ENCODE measurements at regions not wholly inside any gene's neighbourhood (a gene's known extent, or its start where the extent isn't known, plus 50 kb on each side); places are given as distances from the start of the nearest gene placed in this dataset.
A peak's percentile ranks its signal among the peaks of the same experiment; 100 is the strongest.

GRCh38 chr16:31745900-31746299, 127.7 kb upstream of the ZNF267 start:
- Histone ChIP-seq H3K4me3 (ENCODE audit: insufficient read length, low read depth) (no peak overlapping the region), H3K4me1 (ENCODE audit: insufficient read depth, insufficient read length) (no peaks in the 10 kb centered on the region), H3K36me3 (ENCODE audit: insufficient read depth, insufficient read length, low read length) (peaks cover 8% of the 10 kb centered on the region), H3K27me3 (ENCODE audit: insufficient read depth, insufficient read length) (no peaks in the 10 kb centered on the region), H3K9me3 (ENCODE audit: insufficient read depth, low read length) (peaks cover 81% of the 10 kb centered on the region), H3K9ac (ENCODE audit: insufficient read length, low read depth) (no peak overlapping the region)
- TF ChIP-seq YY1 (IDR thresholded peaks at IDR 0.05; ENCODE audit: insufficient read depth, insufficient read length) (no peak), ZNF274 (IDR thresholded peaks at IDR 0.05; ENCODE audit: low read depth, low read length) (no peak), SUZ12 (IDR thresholded peaks at IDR 0.05; ENCODE audit: extremely low read depth, insufficient read depth, insufficient read length) (no peak)
- DNase-seq (ENCODE audit: low read depth, low spot score) = no peak

- Histone ChIP-seq H3K4me1 (ENCODE audit: insufficient read depth, insufficient read length) (no peaks in the 10 kb centered on the region), H3K36me3 (ENCODE audit: insufficient read depth, insufficient read length, low read length) (peaks cover 32% of the 10 kb centered on the region), H3K9me3 (ENCODE audit: insufficient read depth, low read length) (peaks cover 94% of the 10 kb centered on the region), H3K4me3 (ENCODE audit: insufficient read length, low read depth) (no peak overlapping the region), H3K9ac (ENCODE audit: insufficient read length, low read depth) (no peak overlapping the region), H3K27me3 (ENCODE audit: insufficient read depth, insufficient read length) (no peaks in the 10 kb centered on the region)
- DNase-seq (ENCODE audit: low read depth, low spot score) = no peak
- TF ChIP-seq YY1 (IDR thresholded peaks at IDR 0.05; ENCODE audit: insufficient read depth, insufficient read length) = no peak
- TF ChIP-seq ZNF274 (IDR thresholded peaks at IDR 0.05; ENCODE audit: low read depth, low read length) = peak; percentile 85
Observed at GRCh38 chr16:31754998-31755615, 118.5 kb upstream of the ZNF267 start.

GRCh38 chr16:31764103-31764502, 109.5 kb upstream of the ZNF267 start:
- Histone ChIP-seq H3K27me3 (ENCODE audit: insufficient read depth, insufficient read length) (no peaks in the 10 kb centered on the region), H3K4me3 (ENCODE audit: insufficient read length, low read depth) (no peak overlapping the region), H3K9ac (ENCODE audit: insufficient read length, low read depth) (no peak overlapping the region), H3K9me3 (ENCODE audit: insufficient read depth, low read length) (peaks cover 84% of the 10 kb centered on the region), H3K36me3 (ENCODE audit: insufficient read depth, insufficient read length, low read length) (no peaks in the 10 kb centered on the region), H3K4me1 (ENCODE audit: insufficient read depth, insufficient read length) (no peaks in the 10 kb centered on the region)
- no peak for DNase-seq (ENCODE audit: low read depth, low spot score)
- TF ChIP-seq ZNF274 (IDR thresholded peaks at IDR 0.05; ENCODE audit: low read depth, low read length) (no peak), YY1 (IDR thresholded peaks at IDR 0.05; ENCODE audit: insufficient read depth, insufficient read length) (no peak), SUZ12 (IDR thresholded peaks at IDR 0.05; ENCODE audit: extremely low read depth, insufficient read depth, insufficient read length) (no peak)

GRCh38 chr16:31767267-31767666, 106.3 kb upstream of the ZNF267 start:
- Histone ChIP-seq H3K4me3 (ENCODE audit: insufficient read length, low read depth) (no peak overlapping the region), H3K9me3 (ENCODE audit: insufficient read depth, low read length) (peaks cover 93% of the 10 kb centered on the region), H3K36me3 (ENCODE audit: insufficient read depth, insufficient read length, low read length) (no peaks in the 10 kb centered on the region), H3K27me3 (ENCODE audit: insufficient read depth, insufficient read length) (no peaks in the 10 kb centered on the region), H3K9ac (ENCODE audit: insufficient read length, low read depth) (no peak overlapping the region), H3K4me1 (ENCODE audit: insufficient read depth, insufficient read length) (no peaks in the 10 kb centered on the region)
- no peak for TF ChIP-seq YY1 (IDR thresholded peaks at IDR 0.05; ENCODE audit: insufficient read depth, insufficient read length)
- TF ChIP-seq ZNF274 (IDR thresholded peaks at IDR 0.05; ENCODE audit: low read depth, low read length) = no peak
- TF ChIP-seq SUZ12 (IDR thresholded peaks at IDR 0.05; ENCODE audit: extremely low read depth, insufficient read depth, insufficient read length) = no peak
- no peak for DNase-seq (ENCODE audit: low read depth, low spot score)

- Histone ChIP-seq H3K27me3 (ENCODE audit: insufficient read depth, insufficient read length) (no peaks in the 10 kb centered on the region), H3K4me1 (ENCODE audit: insufficient read depth, insufficient read length) (no peaks in the 10 kb centered on the region), H3K9me3 (ENCODE audit: insufficient read depth, low read length) (peaks cover 44% of the 10 kb centered on the region), H3K4me3 (ENCODE audit: insufficient read length, low read depth) (no peak overlapping the region), H3K36me3 (ENCODE audit: insufficient read depth, insufficient read length, low read length) (no peaks in the 10 kb centered on the region), H3K9ac (ENCODE audit: insufficient read length, low read depth) (no peak overlapping the region)
- DNase-seq (ENCODE audit: low read depth, low spot score) = no peak
- no peak for TF ChIP-seq SUZ12 (IDR thresholded peaks at IDR 0.05; ENCODE audit: extremely low read depth, insufficient read depth, insufficient read length)
- no peak for TF ChIP-seq YY1 (IDR thresholded peaks at IDR 0.05; ENCODE audit: insufficient read depth, insufficient read length)
- TF ChIP-seq ZNF274 (IDR thresholded peaks at IDR 0.05; ENCODE audit: low read depth, low read length) = no peak
Observed at GRCh38 chr16:31780342-31780741, 93.3 kb upstream of the ZNF267 start.

- Histone ChIP-seq H3K4me1 (ENCODE audit: insufficient read depth, insufficient read length) (no peaks in the 10 kb centered on the region), H3K4me3 (ENCODE audit: insufficient read length, low read depth) (no peak overlapping the region), H3K27me3 (ENCODE audit: insufficient read depth, insufficient read length) (no peaks in the 10 kb centered on the region), H3K36me3 (ENCODE audit: insufficient read depth, insufficient read length, low read length) (no peaks in the 10 kb centered on the region), H3K9ac (ENCODE audit: insufficient read length, low read depth) (no peak overlapping the region), H3K9me3 (ENCODE audit: insufficient read depth, low read length) (peaks cover 46% of the 10 kb centered on the region)
- no peak for DNase-seq (ENCODE audit: low read depth, low spot score)
- TF ChIP-seq SUZ12 (IDR thresholded peaks at IDR 0.05; ENCODE audit: extremely low read depth, insufficient read depth, insufficient read length) (no peak), YY1 (IDR thresholded peaks at IDR 0.05; ENCODE audit: insufficient read depth, insufficient read length) (no peak), ZNF274 (IDR thresholded peaks at IDR 0.05; ENCODE audit: low read depth, low read length) (no peak)
Observed at GRCh38 chr16:31785126-31785525, 88.5 kb upstream of the ZNF267 start.

- Histone ChIP-seq H3K4me1 (ENCODE audit: insufficient read depth, insufficient read length) (no peaks in the 10 kb centered on the region), H3K9ac (ENCODE audit: insufficient read length, low read depth) (no peak overlapping the region), H3K9me3 (ENCODE audit: insufficient read depth, low read length) (no peaks in the 10 kb centered on the region), H3K4me3 (ENCODE audit: insufficient read length, low read depth) (no peak overlapping the region), H3K27me3 (ENCODE audit: insufficient read depth, insufficient read length) (peaks cover 1% of the 10 kb centered on the region), H3K36me3 (ENCODE audit: insufficient read depth, insufficient read length, low read length) (no peaks in the 10 kb centered on the region)
- TF ChIP-seq YY1 (IDR thresholded peaks at IDR 0.05; ENCODE audit: insufficient read depth, insufficient read length) = no peak
- TF ChIP-seq SUZ12 (IDR thresholded peaks at IDR 0.05; ENCODE audit: extremely low read depth, insufficient read depth, insufficient read length) = no peak
- no peak for TF ChIP-seq ZNF274 (IDR thresholded peaks at IDR 0.05; ENCODE audit: low read depth, low read length)
- DNase-seq (ENCODE audit: low read depth, low spot score) = no peak
Observed at GRCh38 chr16:31807086-31807485, 66.5 kb upstream of the ZNF267 start.

All from NT2/D1 (cell line).